CD4-positive, alpha-beta T cell (primary cell): ENCODE measurements at regions not wholly inside any gene's neighbourhood (a gene's known extent, or its start where the extent isn't known, plus 50 kb on each side); places are given as distances from the start of the nearest gene placed in this dataset.
"Not testable (repeated sequence)": the region's sequence is repeated elsewhere in the genome, so short reads cannot be mapped to it uniquely, and the experiment has no call there.

Source experiments
- ATAC-seq: fragments of 200-7000 bp; cut with Tn5 transposase; one replicate; pipeline ENCODE4 v1.10.0; 2022; ENCODE audit warnings: mild to moderate bottlenecking; ENCODE audit not compliant: poor library complexity
- CTCF ChIA-PET: fragments of 350-600 bp; sonication (Branson Sonifier 250); formaldehyde crosslinking; loops from one replicate; lab custom pipeline; 2021; ENCODE audit warnings: antibody characterized with exemption, inconsistent platforms; lab: Charles Lee
- POLR2A ChIA-PET: fragments of 350-600 bp; sonication (Branson Sonifier 250); formaldehyde crosslinking; loops from one replicate; lab custom pipeline; 2021; ENCODE audit warnings: antibody characterized with exemption, inconsistent platforms; lab: Charles Lee
- DNase-seq, 14 experiments: peaks; one replicate each; pipeline ENCODE4 v3.0.0-alpha.2; 2013 to 2020; ENCODE audit warnings: mixed read lengths in 2 of 14
- H3K27ac ChIP-seq, 2 donors: one replicate each; pipeline versions ENCODE4 v1.5.1 to v1.7.0; 2013; ENCODE audit warnings: low read length in 2 of 2, low read depth in 1 of 2, mild to moderate bottlenecking in 1 of 2
- H3K27me3 ChIP-seq, 2 experiments: 1 replicate in 1 of 2; 2 replicates in 1 of 2; pipeline versions ENCODE4 v1.6.1 to v1.7.0; 2013; ENCODE audit warnings: low read length in 2 of 2, control low read depth in 1 of 2, mild to moderate bottlenecking in 1 of 2, moderate library complexity in 1 of 2; ENCODE audit not compliant: insufficient read depth in 2 of 2, control insufficient read depth in 1 of 2
- H3K36me3 ChIP-seq: one replicate; pipeline ENCODE4 v1.6.1; 2013; ENCODE audit warnings: low read length, control low read depth; ENCODE audit not compliant: insufficient read depth
- H3K4me1 ChIP-seq: one replicate; pipeline ENCODE4 v1.6.1; 2013; ENCODE audit warnings: low read length, control low read depth; ENCODE audit not compliant: insufficient read depth
- H3K4me3 ChIP-seq: one replicate; pipeline ENCODE4 v1.5.1; 2013; ENCODE audit warnings: mild to moderate bottlenecking, low read length, moderate library complexity
- H3K9me3 ChIP-seq, 2 experiments: 1 replicate in 1 of 2; 2 replicates in 1 of 2; pipeline versions ENCODE4 v1.6.1 to v1.7.0; 2013; ENCODE audit warnings: low read length in 2 of 2, mild to moderate bottlenecking in 2 of 2, control low read depth in 1 of 2, moderate library complexity in 1 of 2; ENCODE audit not compliant: control insufficient read depth in 1 of 2, insufficient read depth in 1 of 2
- H3K27ac Mint-ChIP-seq: one replicate; pipeline ENCODE4 v1.8.0; 2020; ENCODE audit warnings: mixed read lengths
- H3K27me3 Mint-ChIP-seq: one replicate; pipeline ENCODE4 v1.8.0; 2021; ENCODE audit warnings: mixed read lengths
- H3K36me3 Mint-ChIP-seq: one replicate; pipeline ENCODE4 v1.8.0; 2021; ENCODE audit warnings: low read depth, mixed read lengths
- H3K4me1 Mint-ChIP-seq: one replicate; pipeline ENCODE4 v1.8.0; 2021; ENCODE audit warnings: low read depth, mixed read lengths
- H3K4me3 Mint-ChIP-seq: one replicate; pipeline ENCODE4 v1.8.0; 2020; ENCODE audit warnings: mild to moderate bottlenecking, mixed read lengths
- H3K9me3 Mint-ChIP-seq: one replicate; pipeline ENCODE4 v1.8.0; 2020; ENCODE audit warnings: mixed read lengths
- intact Hi-C, 2 experiments: fragments of 100-400 bp; cut with DNase I in 1 of 2; cut with micrococcal nuclease in 1 of 2; formaldehyde crosslinking; loops; one replicate each; pipeline versions ENCODE4 v1.15.1 to v1.9.0; 2023 to 2025; cut with DNase I, micrococcal nuclease
- TF ChIP-seq, protein P1 (sequence below): fragments of 200-600 bp; IDR thresholded peaks from one replicate; pipeline ENCODE4 v1.8.0; 2022; ENCODE audit warnings: antibody characterized with exemption, mild to moderate bottlenecking

DNA sequence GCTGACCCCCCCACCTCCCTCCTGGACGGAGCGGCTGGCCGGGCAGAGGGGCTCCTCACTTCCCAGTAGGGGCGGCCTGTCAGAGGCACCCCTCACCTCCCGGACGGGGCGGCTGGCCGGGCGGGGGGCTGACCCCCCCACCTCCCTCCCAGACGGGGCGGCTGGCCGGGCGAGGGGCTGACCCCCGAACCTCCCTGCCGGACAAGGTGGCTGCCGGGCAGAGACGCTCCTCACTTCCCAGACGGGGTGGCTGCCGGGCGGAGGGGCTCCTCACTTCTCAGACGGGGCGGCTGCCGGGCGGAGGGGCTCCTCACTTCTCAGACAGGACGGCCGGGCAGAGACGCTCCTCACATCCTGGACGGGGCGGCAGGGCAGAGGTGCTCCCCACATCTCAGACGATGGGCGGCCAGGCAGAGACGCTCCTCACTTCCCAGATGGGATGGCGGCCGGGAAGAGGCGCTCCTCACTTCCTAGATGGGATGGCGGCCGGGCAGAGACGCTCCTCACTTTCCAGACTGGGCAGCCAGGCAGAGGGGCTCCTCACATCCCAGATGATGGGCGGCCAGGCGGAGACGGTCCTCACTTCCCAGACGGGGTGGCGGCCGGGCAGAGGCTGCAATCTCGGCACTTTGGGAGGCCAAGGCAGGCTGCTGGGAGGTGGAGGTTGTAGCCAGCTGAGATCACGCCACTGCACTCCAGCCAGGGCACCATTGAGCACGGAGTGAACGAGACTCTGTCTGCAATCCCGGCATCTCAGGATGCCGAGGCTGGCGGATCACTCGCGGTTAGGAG, 66.2 kb upstream of the PAPPA2 start:
- H3K36me3 Mint-ChIP-seq, H3K27ac ChIP-seq, ATAC-seq, DNase-seq, POLR2A ChIA-PET, H3K36me3 ChIP-seq, H3K4me3 Mint-ChIP-seq, intact Hi-C loops, H3K27me3 ChIP-seq, H3K9me3 ChIP-seq, H3K27me3 Mint-ChIP-seq, H3K4me1 ChIP-seq, H3K27ac Mint-ChIP-seq, CTCF ChIA-PET, H3K4me3 ChIP-seq, H3K4me1 Mint-ChIP-seq, H3K9me3 Mint-ChIP-seq: not testable (repeated sequence)

DNA sequence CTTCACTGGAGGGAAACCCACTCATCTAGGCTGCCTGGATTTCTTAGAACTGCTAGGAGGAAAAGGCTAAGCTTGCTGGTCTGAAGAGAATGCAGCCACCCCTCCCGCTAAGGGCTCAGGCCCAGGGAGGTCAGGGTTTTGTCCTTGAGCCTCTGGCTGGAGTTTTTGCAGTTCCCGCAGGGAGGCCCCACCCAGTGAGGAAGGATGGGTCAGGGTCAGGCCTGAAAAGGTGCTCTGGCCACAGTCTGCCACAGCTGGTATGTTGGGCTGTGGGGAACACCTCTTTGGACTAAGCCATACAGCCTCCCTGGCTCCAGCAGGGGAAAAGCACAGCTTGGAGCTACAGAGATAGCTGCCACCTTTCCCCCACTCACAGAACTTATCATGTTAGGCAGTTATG, 71.4 kb upstream of the PAPPA2 start:
- Histone ChIP-seq H3K27ac (no peak overlapping the region), H3K36me3 (no peaks in the 10 kb centered on the region), H3K4me1 (no peaks in the 10 kb centered on the region), H3K9me3 (no peaks in the 10 kb centered on the region), H3K27me3 (no peaks in the 10 kb centered on the region), H3K4me3 (no peak overlapping the region)
- Mint-ChIP-seq H3K27ac (no peak overlapping the region), H3K36me3 (no peaks in the 10 kb centered on the region), H3K9me3 (peaks cover 12% of the 10 kb centered on the region), H3K4me3 (no peak overlapping the region), H3K27me3 (no peaks in the 10 kb centered on the region), H3K4me1 (no peaks in the 10 kb centered on the region)
- intact Hi-C loops: no loop called here
- ChIA-PET POLR2A (no interaction called here), CTCF (no interaction called here)
- no peak for ATAC-seq
- DNase-seq: no peak
- TF ChIP-seq, protein P1, sequence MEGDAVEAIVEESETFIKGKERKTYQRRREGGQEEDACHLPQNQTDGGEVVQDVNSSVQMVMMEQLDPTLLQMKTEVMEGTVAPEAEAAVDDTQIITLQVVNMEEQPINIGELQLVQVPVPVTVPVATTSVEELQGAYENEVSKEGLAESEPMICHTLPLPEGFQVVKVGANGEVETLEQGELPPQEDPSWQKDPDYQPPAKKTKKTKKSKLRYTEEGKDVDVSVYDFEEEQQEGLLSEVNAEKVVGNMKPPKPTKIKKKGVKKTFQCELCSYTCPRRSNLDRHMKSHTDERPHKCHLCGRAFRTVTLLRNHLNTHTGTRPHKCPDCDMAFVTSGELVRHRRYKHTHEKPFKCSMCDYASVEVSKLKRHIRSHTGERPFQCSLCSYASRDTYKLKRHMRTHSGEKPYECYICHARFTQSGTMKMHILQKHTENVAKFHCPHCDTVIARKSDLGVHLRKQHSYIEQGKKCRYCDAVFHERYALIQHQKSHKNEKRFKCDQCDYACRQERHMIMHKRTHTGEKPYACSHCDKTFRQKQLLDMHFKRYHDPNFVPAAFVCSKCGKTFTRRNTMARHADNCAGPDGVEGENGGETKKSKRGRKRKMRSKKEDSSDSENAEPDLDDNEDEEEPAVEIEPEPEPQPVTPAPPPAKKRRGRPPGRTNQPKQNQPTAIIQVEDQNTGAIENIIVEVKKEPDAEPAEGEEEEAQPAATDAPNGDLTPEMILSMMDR: no peak

DNA sequence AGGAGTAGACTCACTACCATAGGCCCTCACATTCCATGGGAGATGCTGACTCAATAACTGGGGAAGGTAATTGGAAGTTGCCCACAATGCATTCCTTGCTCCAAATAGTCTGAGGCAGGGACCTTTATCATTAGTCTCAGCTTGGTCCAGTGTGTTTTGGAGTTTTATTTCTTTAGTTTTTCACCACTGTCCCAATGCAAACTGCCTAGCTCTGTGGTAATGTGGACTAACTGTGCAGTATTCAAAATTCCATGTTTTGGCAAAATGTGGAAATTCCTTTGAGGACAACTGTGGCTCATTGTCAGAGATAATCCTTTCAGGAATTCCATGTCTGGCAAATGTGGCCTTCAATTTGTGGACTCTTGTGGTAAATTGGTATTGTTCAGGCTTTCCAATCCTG, 78.1 kb upstream of the PAPPA2 start:
- H3K4me3 Mint-ChIP-seq: no peak overlapping the region

More for the DNA sequence above, 78.1 kb upstream of the PAPPA2 start:
- Histone ChIP-seq H3K36me3 (no peaks in the 10 kb centered on the region), H3K9me3 (no peaks in the 10 kb centered on the region), H3K27ac (no peak overlapping the region), H3K4me3 (no peak overlapping the region), H3K4me1 (no peaks in the 10 kb centered on the region), H3K27me3 (no peaks in the 10 kb centered on the region)
- TF ChIP-seq, protein P1: no peak
- Mint-ChIP-seq H3K36me3 (no peaks in the 10 kb centered on the region), H3K9me3 (peaks cover 9% of the 10 kb centered on the region), H3K27me3 (peaks cover 7% of the 10 kb centered on the region), H3K27ac (no peak overlapping the region), H3K4me1 (no peaks in the 10 kb centered on the region)
- ChIA-PET CTCF (no interaction called here), POLR2A (no interaction called here)
- ATAC-seq (no peak), DNase-seq (no peak)
- intact Hi-C loops: no loop called here
